ENCODE measurements at regions not wholly inside any gene's neighbourhood (a gene's known extent, or its start where the extent isn't known, plus 50 kb on each side); places are given as distances from the start of the nearest gene placed in this dataset.

DNA sequence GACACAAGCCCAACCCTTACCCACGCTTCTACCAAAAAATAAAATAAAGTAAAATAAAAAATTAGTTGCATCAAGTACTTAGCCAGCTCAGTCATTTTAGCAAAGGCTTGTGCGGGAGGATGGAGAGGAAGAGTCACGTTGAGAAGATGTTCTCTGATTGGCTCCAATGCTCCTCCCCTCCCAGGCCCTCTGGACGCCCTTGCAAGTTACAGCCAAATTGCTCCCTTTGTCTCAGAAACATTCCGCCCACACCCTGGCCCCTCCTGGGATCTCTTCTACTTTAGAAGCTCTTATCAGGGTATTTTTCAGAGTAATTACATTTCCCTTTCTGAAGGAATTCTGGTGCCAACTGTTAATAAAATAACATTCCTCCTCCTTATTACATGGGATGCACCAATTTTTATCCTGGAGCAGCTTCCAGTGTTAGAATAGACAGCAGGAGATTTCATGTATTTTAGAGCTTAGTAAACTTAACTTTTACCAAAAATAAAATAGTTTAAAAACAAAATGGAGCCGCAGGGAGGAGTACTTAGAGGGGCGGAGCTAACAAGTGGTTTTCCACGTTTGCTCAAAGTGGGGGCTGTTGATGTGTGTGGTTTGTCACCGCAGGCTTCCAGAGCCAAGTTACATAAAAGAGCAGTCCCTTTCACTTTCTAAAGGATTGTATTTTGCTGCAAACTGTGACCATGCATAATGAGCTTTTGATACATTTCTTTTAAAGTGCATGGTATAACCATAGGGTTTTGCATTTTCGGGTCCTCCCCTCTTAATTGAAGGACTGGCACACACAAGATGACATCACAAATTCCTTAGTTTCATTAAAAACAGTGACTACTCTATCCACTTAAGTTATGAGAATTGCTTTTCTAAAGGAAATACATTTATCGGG is 71.7 kb upstream of the RAP1B start:
- no peak for TF ChIP-seq YY1 (IDR thresholded peaks at IDR 0.05; ENCODE audit: insufficient read depth, insufficient read length)
- TF ChIP-seq SUZ12 (IDR thresholded peaks at IDR 0.05; ENCODE audit: extremely low read depth, insufficient read depth, insufficient read length): no peak
- no peak for TF ChIP-seq ZNF274 (IDR thresholded peaks at IDR 0.05; ENCODE audit: low read depth, low read length)
